Spleen (tissue), 7 donors: ENCODE measurements at regions not wholly inside any gene's neighbourhood (a gene's known extent, or its start where the extent isn't known, plus 50 kb on each side); places are given as distances from the start of the nearest gene placed in this dataset.

Experiments
- POLR2A ChIP-seq, 3 donors: fragments of 450-650 bp; IDR thresholded peaks; one replicate each; pipeline ENCODE4 v1.5.1; 2017; ENCODE audit warnings: antibody characterized with exemption in 3 of 3, mild to moderate bottlenecking in 1 of 3
- POLR2AphosphoS5 ChIP-seq, 3 donors: sonication (generic); formaldehyde crosslinking; IDR thresholded peaks; one replicate each; pipeline ENCODE4 v1.5.1; 2017; ENCODE audit warnings: antibody characterized with exemption in 3 of 3
- TF ChIP-seq, protein P1 (sequence below), 11 experiments: fragments of 200-600 bp in 7 of 11; fragments of 450-650 bp in 4 of 11; sonication (generic) in 4 of 11; IDR thresholded peaks in 8 of 11; conservative IDR thresholded peaks in 3 of 11; 1 replicate in 7 of 11; 2 replicates in 4 of 11; pipeline versions ENCODE4 v1.4.0 to v1.8.0; 2016 to 2021; ENCODE audit warnings: antibody characterized with exemption in 11 of 11, inconsistent platforms in 4 of 11, mild to moderate bottlenecking in 1 of 11
- donor health status: DM: no; HTN: no; CAD: no; lungs with moderate emphysema.
- donor health status: DM: no; HTN: no; CAD: no.
- donor health status: DM: no; HTN: no; CAD: no.

DNA sequence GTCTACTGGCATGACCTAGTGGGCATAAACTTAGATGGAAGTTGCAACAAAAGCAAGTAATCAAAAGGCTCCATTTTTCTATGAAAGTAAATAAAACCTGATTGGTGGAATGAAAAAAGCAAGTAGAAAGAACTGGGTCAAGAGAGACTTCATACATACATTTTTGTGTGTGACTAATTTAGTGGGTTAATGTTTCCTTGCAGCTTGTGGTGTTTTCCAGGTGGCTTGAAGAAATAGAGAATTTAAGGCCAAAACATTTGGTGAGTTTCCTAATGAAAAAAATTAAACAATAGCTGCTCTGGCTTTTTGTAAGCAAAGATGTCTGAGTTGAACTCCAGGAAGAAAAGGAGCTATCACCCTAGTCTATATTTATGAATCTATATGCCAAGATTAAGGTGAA, 71.0 kb downstream of the ZC3H11B start:
- TF ChIP-seq, protein P1, sequence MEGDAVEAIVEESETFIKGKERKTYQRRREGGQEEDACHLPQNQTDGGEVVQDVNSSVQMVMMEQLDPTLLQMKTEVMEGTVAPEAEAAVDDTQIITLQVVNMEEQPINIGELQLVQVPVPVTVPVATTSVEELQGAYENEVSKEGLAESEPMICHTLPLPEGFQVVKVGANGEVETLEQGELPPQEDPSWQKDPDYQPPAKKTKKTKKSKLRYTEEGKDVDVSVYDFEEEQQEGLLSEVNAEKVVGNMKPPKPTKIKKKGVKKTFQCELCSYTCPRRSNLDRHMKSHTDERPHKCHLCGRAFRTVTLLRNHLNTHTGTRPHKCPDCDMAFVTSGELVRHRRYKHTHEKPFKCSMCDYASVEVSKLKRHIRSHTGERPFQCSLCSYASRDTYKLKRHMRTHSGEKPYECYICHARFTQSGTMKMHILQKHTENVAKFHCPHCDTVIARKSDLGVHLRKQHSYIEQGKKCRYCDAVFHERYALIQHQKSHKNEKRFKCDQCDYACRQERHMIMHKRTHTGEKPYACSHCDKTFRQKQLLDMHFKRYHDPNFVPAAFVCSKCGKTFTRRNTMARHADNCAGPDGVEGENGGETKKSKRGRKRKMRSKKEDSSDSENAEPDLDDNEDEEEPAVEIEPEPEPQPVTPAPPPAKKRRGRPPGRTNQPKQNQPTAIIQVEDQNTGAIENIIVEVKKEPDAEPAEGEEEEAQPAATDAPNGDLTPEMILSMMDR (IDR thresholded peaks at IDR 0.05 in 8 of 11, conservative IDR thresholded peaks at IDR 0.05 in 3 of 11), result no peak
- TF ChIP-seq POLR2A (IDR thresholded peaks at IDR 0.05) (no peak), POLR2AphosphoS5 (IDR thresholded peaks at IDR 0.05) (no peak)
